ENCODE measurements at regions not wholly inside any gene's neighbourhood (a gene's known extent, or its start where the extent isn't known, plus 50 kb on each side); places are given as distances from the start of the nearest gene placed in this dataset.
"Not testable (repeated sequence)": the region's sequence is repeated elsewhere in the genome, so short reads cannot be mapped to it uniquely, and the experiment has no call there.

DNA sequence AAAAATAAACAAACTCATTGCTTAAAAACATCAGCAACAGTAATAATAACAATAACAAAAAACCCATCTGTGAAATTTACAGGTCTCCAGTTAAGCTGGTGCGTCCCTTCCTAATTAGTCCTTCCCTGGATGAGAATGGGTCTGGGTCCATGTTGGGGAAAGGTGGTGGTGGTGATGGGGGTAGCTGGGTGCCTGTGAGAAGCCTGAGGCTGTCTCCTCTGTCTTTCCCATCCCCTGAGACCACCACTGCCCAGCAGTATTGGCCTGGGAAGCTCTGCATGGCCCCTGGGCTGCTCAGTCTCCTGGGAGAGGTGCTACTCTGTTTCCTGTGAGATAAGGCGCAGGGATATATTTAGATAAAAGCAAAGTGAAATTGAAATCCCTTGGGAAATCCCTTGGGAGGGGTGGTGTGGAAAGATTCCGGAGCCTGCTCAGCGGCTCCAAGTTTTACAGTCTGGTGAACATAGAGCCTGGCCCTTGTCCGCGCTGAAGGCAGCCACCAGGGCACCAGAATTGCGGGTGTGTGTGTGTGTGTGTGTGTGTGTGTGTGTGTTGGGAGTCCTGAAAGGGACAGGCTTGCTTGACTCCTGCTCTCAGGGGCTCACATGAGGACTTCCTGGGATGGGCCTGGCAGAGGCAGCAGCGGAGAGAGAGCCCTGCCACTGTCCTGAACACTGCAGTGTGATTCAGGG is 150.2 kb downstream of the FOXD2 start:
- peak in 1 of 11 donors; percentile 43 for DNase-seq (ENCODE audit: extremely low read depth in 1 of 11, low read depth in 9 of 11, low spot score in 4 of 11)

DNA sequence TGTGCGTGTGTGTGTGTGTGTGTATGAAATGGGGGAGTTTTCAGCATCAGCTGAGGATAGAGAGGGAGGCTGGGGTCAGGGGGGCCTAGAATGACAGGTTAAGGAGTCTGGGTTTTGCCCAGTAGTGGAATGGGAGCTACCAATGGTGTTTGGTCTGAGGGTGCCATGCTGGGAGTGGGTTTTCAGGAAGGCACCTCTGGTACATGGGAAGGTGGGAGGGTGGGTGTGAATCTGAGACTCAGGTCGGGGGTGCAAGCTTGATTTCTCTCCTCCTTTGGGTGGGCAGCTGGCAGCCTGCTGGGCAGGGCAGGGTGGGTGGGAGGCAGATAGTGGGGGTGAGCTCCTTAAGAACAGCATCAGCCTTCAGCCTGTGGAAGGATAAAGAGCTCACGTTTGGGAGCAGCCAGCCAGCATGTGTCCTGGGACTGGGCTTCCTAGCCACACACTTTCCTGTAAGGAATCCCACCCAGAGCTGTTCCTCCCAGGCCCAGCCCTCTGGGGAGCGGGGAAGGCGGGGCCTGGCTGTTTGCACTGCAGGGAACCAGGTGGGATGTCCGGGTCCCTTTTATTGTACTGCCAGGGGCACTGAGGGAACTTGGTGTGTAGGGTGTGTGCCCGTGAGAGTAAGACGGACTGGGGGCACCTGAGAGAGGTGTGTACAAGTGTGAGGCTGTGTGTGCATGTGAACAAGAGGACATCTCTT is 152.8 kb downstream of the FOXD2 start:
- DNase-seq (ENCODE audit: extremely low read depth in 1 of 11, low read depth in 9 of 11, low spot score in 4 of 11), result no peak

DNA sequence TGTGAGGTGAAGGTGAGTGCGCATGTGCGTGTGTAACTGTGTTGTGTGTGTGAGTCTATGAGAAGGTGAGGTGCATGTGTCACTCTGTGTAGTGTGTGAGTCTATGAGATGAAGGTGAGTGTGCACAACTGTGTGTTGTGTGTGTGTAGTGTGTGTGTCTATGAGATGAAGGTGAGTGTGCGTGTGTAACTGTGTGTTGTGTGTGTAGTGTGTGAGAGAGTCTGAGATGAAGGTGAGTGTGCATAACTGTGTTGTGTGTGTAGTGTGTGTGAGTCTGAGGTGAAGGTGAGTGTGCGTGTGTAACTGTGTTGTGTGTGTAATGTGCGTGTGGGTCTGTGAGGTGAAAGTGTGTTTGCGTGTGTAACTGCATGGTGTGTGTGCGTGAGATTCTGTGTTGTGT is 154.0 kb downstream of the FOXD2 start:
- no peak for DNase-seq (ENCODE audit: extremely low read depth in 1 of 11, low read depth in 9 of 11, low spot score in 4 of 11)

DNA sequence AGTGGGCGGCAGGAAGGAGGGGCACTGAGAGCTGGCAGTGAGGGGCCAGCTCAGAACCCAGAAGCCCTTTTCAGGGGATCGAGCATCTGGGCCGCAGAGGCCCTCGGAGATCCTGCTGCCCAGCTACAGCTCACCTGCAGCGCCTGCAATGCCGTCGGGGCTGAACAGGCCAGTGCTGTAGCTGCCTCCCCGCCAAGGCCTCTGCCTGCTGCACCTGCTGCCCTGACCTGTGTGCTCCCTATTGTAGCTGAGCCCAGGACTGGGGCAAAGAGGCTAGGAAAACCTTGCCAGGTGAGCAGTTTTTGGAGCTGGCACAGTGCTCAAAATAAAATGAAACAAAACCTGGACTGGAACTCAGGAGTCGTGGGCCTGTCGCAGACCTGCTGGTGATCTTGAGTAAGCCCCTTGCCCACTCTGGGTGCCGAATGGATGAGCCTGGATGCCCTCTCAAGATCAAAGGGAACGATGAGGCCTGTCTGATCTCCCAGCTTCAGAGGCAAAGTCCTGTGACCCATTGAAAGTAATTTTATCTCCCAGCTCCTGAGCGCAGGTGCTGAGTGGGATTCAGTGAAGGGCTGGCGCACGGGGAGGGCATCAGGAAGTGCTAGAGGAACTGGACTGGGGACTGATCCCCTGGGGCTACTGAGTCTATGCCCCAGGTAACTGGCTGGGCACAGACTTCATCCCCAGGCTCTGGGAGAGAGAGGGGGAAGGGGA is 154.6 kb downstream of the FOXD2 start:
- DNase-seq (ENCODE audit: extremely low read depth in 1 of 11, low read depth in 9 of 11, low spot score in 4 of 11), result peak in 1 of 11 donors; percentile 26

DNA sequence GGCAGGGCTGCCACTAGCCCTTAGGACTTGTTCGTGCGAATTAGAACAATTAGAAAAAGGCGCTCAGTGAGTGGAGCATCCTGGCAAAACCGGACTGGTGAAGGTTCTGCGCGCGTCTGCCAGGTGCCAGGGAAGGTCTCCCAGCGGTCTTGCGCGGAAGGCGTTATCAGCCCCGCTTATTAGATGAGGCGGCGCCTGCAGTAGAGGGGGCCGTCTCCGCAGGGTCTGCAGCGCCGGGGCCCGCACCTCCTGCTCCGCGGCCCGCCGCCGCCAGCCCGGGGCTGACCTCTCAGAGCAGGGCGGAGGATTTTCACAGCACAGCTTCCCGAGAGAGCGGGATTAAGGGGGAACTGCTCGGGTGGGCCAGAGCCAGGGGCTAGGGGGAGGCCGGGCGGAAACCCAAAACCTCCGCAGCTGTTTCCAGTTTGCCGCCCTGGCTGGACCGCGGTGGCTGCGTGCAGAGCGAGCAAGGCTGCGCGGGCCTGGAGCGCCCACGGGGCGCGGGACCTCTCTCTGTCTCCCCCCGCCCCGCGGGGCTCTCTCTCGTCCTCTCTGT is 155.2 kb downstream of the FOXD2 start:
- DNase-seq (ENCODE audit: extremely low read depth in 1 of 11, low read depth in 9 of 11, low spot score in 4 of 11), result peak in 1 of 11 donors; percentile 33

DNA sequence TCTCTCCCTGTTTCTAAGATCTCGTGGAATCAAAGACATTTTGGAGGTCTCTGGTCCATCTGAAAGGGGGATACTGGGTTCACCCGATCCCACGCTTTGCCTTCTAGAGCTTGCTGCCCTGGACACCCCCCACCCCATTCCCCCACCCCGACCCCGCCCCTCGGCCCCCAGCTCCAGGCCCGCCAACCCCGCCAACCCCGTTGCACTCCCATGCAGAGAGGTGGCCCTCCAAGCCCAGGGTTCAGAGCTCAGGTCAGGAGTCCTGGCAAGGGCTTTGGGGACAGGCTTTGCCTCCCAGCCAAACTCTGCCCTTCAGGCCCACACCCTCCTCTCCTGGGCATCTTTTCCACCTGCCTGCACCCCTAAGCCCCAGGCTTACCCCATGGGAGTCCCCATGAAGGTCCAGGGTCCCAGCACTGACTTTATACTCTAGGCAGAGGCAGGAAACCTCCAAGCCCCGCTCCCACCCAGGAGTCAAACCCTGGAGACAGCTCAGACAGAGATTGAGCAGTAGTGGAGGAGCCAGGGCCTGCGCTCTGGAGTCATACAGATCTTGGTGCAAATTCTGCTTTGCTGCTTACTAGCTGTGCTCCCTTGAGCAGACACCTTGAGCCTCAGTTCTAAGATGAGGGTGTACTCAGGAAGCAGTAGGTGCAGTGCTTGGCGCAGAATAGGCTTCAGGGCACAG is 155.9 kb downstream of the FOXD2 start:
- no peak for DNase-seq (ENCODE audit: extremely low read depth in 1 of 11, low read depth in 9 of 11, low spot score in 4 of 11)

DNA sequence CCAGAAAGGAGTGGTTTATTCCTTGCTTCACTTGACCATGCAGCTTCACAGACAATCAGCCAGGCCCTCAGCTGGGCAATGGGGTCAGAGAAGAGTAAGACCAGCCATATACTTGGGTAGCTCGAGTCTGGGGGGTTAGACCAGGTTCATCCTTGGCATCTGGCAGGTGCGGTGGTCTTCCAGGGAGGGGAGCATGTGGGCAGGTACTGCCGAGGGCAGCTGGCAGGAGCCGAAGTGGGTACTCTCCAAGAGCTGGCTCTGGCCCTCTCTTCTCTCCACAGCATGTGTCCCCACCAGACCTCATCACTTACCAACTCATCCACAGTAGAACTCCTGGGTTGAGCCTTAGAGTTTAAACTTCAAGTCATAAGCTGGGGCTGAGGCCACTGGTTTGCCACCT is 156.8 kb downstream of the FOXD2 start:
- DNase-seq (ENCODE audit: extremely low read depth in 1 of 11, low read depth in 9 of 11, low spot score in 4 of 11), result no peak

DNA sequence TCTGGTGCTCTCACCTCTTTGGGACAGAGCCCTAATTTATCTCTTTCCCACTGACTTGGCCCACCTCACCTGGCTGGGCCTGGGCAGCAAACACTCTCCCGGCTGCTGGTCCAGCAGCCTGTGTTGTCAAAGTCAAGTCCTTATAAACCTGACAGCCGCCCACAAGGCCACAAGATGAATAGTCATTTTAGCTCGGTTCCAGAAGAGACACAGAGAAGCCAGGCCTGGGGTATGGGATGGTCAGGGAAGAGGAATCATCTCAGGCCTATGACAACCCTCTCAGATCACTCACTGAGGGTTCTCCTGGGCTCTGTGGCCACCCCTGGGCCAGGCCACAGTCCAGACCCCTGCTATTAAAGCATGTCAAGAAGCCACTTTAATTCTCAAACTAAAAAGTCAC is 158.5 kb downstream of the FOXD2 start:
- DNase-seq (ENCODE audit: extremely low read depth in 1 of 11, low read depth in 9 of 11, low spot score in 4 of 11), result no peak

DNA sequence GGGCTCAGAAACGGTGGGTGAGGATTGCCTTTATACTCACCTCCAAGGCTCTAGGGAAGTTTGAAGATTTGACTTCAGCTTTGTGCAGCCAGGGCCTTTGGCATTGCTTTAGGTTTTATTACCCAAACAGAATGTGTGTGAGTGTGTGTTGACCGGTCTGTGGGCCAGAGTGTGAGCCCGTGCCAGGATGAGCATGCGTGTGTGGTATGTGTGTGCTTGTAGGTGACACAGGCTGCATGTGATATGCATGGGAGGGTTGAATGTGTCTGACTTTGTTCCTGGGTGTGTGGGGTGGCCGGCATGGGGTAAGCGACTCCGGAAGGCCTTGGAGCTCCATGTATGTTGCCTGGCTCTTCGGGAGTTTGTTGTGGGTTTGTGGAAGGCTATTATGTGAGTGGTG is 160.5 kb downstream of the FOXD2 start:
- no peak for DNase-seq (ENCODE audit: extremely low read depth in 1 of 11, low read depth in 9 of 11, low spot score in 4 of 11)

DNA sequence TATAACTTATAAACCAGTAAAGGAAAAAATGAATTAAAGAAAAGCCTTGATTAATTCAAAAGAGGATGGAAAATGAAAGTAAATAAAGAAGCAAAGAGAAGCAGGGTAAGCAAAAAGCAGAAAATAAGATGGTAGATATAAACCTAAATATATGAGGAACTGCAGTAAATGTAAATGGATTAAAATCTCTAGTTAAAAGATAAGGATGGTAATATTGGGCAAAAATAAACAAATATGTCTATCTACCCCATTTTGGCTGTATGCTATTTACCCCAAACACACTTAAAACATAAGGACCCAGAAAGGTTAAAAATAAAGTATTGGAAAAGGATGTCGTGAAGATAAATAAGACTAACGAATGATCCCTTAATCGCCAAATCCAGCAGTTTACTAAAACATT is 161.9 kb downstream of the FOXD2 start:
- no peak for DNase-seq (ENCODE audit: extremely low read depth in 1 of 11, low read depth in 9 of 11, low spot score in 4 of 11)

DNA sequence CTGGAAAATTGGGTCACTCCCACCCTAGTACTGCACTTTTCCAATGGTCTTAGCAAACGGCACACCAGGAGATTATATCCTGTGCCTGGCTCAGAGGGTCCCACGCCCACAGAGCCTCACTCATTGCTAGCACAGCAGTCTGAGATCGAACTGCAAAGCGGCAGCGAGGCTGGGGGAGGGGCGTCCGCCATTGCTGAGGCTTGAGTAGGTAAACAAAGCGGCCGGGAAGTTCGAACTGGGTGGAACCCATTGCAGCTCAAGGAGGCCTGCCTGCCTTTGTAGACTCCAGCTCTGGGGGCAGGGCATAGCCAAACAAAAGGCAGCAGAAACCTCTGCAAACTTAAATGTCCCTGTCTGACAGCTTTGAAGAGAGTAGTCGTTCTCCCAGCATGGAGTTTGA is 164.6 kb downstream of the FOXD2 start:
- not testable (repeated sequence) for DNase-seq (ENCODE audit: extremely low read depth in 1 of 11, low read depth in 9 of 11, low spot score in 4 of 11)

DNA sequence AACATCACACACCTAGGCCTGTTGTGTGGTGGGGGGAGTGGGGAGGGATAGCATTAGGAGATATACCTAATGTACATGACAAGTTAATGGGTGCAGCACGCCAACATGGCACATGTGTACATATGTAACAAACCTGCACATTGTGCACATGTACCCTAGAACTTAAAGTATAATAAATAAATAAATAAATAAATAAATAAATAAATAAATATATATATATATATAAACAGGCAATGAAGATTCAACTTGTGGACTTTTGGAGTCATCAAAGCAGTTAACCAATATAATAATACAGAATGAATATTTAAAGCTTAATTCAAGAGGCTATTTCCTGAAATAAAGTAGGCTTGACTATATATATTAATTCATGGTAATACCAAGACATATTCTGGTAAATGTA is 167.0 kb downstream of the FOXD2 start:
- not testable (repeated sequence) for DNase-seq (ENCODE audit: extremely low read depth in 1 of 11, low read depth in 9 of 11, low spot score in 4 of 11)

DNA sequence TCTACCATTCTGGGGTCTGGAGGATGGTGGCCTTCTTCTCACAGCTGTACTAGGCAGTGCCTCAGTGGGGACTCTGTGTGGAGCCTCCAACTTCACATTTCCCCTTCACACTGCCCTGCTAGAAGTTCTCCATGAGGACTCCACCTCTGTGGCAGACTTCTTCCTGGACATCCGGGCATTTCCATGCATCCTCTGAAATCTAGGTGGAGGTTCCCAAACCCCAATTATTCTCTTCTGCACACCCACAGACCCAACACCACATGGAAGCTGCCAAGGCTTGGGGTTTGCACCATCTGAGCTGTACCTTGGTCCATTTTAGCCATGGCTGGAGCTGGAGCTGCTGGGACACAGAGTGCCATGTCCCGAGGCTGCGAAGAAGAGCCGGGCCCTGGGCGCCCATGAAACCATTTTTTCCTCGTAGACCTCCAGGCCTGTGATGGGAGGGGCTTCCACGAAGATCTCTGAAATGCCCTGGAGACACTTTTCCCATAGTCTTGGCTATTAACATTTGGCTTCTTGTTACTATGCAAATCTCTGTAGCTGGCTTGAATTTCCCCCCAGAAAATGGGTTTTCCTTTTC is 170.5 kb downstream of the FOXD2 start:
- DNase-seq (ENCODE audit: extremely low read depth in 1 of 11, low read depth in 9 of 11, low spot score in 4 of 11), result no peak

DNA sequence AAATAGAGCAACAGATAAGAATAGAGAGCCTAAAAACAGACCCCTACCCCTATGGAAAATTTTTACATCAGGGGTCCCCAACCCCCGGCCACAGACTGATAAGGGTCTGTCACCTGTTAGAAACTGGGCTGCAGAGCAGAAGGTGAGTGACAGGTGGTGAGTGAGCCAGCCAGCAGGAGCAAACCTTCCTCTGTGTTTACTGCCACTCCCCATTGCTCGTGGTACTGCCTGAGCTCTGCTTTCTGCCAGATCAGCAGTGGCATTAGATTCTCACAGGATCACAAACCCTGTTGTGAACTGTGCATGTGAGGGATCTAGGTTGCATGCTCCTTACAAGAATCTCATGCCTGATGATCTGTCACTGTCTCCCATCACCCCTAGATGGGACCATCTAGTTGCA is 174.1 kb downstream of the FOXD2 start:
- DNase-seq (ENCODE audit: extremely low read depth in 1 of 11, low read depth in 9 of 11, low spot score in 4 of 11), result no peak

DNA sequence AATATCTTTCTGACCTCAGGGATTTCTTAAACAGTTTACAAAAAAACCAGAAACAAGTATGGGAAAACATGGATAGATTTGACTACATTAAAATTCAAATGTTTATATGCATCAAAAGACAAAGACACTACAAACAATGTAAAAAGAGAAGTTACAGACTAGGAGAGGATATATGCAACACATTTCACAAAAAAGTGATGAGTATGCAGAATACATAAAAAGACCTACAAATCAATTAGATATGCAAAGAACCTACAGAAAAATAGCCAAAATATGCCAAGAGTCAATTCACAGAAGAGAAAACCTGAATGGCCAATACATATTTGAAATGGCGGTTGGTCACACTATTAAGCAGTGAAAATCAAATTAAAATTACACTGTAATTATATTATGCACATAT is 175.0 kb downstream of the FOXD2 start:
- no peak for DNase-seq (ENCODE audit: extremely low read depth in 1 of 11, low read depth in 9 of 11, low spot score in 4 of 11)

DNA sequence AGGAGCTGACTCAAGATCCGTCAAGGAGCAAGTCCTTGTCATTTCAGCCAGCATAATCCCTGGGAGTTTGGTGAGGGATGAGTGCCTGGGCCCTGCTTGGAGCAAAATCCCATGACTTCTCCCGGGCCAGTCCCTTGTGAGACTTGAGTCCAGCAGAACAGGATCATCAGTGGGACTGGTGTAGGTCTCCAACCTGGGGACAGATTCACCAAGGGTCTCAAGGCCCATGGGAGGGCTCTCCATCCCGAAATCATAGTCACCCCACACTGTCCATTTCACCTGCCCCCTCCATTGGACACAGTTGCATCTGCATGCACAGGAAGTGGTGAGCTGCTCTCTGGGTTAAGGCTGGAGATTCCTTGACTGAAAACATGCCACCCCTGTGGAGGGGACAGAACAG is 178.2 kb downstream of the FOXD2 start:
- DNase-seq (ENCODE audit: extremely low read depth in 1 of 11, low read depth in 9 of 11, low spot score in 4 of 11), result no peak

DNA sequence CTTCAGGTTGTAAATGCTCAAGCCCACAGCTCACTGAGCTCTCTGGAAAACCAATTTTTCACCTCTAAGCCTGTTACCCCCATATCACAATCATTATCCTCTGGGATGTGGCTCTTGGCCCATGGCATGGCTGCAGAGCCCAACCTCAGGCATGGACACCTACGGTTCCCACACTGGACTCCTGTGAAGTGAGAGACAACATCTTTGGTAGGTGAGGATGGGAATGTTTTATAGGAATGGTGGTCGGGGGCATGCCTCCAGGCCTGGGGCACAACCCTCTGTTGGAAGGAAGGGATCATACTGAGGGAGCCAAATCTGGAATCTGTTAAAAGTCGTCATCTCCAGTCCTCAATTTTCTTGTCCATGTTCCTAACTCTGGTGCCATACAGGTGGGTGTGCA is 179.1 kb downstream of the FOXD2 start:
- no peak for DNase-seq (ENCODE audit: extremely low read depth in 1 of 11, low read depth in 9 of 11, low spot score in 4 of 11)

DNA sequence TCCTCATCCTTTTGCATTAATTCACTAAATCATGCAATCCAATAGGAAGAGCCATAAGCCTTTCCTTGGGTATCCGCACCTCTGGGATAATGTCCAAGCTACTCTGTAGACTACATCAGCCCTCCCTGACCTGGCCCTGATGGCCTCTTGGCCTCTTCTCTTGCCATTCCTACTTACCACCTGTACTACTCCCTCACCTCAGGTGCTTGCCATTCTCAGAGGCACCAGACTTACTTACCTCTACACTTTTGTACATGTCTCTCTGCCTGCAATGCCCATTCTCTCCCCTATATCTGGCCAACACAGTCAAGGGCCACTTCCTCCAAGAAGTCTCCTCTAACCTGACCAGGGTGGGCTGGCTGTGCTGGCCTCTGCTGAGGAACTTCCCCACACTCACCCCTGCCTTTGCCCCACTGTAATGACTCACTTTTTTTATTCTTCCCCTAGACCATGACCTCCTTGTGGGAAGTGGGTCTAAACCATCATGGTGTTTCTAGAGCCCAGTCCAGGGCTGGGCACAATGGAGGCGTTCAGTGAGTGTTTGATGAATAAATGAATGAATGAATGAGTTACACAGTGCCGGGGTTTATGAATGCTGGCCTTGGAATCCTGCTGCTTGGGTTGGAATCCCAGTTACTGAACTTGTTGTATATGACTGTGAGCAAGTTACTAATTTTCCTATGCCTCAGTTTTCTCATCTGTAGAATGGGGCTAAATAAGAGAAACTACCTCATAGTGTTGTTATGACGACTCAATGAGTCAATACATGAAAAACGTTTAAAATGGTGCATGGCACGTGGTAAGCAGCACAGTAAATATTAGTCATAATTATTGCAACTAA is 179.8 kb downstream of the FOXD2 start:
- no peak for DNase-seq (ENCODE audit: extremely low read depth in 1 of 11, low read depth in 9 of 11, low spot score in 4 of 11)
